ENCODE measurements at regions not wholly inside any gene's neighbourhood (a gene's known extent, or its start where the extent isn't known, plus 50 kb on each side); places are given as distances from the start of the nearest gene placed in this dataset.

- Histone ChIP-seq H4K20me1 (ENCODE audit: insufficient read depth) (no peaks in the 10 kb centered on the region), H3K27ac (ENCODE audit: low read length) (no peak overlapping the region), H2AFZ (ENCODE audit: low read depth, low read length) (no peak overlapping the region), H3K9me3 (ENCODE audit: low read length) (no peaks in the 10 kb centered on the region), H3F3A (ENCODE audit: insufficient read depth, low read length, poor library complexity, severe bottlenecking) (no peaks in the 10 kb centered on the region), H3K4me2 (ENCODE audit: low read length) (no peak overlapping the region), H3K27me3 (ENCODE audit: insufficient read depth, low read depth, low read length) (no peaks in the 10 kb centered on the region), H3K9me2 (ENCODE audit: insufficient read depth, low read length) (no peaks in the 10 kb centered on the region), H3K36me3 (ENCODE audit: insufficient read depth, low read length) (no peaks in the 10 kb centered on the region), H3K79me2 (replicated peaks; ENCODE audit: insufficient read depth, low read length) (no peaks in the 10 kb centered on the region), H3K9ac (ENCODE audit: low read length) (no peak overlapping the region), H3K4me3 (ENCODE audit: low read length) (no peak overlapping the region)
- no peak for TF ChIP-seq CTCF (IDR thresholded peaks at IDR 0.05; ENCODE audit: poor library complexity, severe bottlenecking)
- no peak for TF ChIP-seq TAF1 (IDR thresholded peaks at IDR 0.05; ENCODE audit: low read depth)
- no peak for TF ChIP-seq SMC3 (conservative IDR thresholded peaks at IDR 0.05; ENCODE audit: poor library complexity)
Observed at GRCh38 chr1:199970125-199970524, 57.4 kb upstream of the NR5A2 start.

- H3K27ac ChIP-seq (ENCODE audit: low read length): peak overlapping the region; percentile 42
- H3K36me3 ChIP-seq (ENCODE audit: insufficient read depth, low read length): no peaks in the 10 kb centered on the region
- no peak overlapping the region for H2AFZ ChIP-seq (ENCODE audit: low read depth, low read length)
- H3F3A ChIP-seq (ENCODE audit: insufficient read depth, low read length, poor library complexity, severe bottlenecking): no peaks in the 10 kb centered on the region
- H3K9ac ChIP-seq (ENCODE audit: low read length): no peak overlapping the region
- no peaks in the 10 kb centered on the region for H4K20me1 ChIP-seq (ENCODE audit: insufficient read depth)
- H3K79me2 ChIP-seq (replicated peaks; ENCODE audit: insufficient read depth, low read length): no peaks in the 10 kb centered on the region
- H3K9me2 ChIP-seq (ENCODE audit: insufficient read depth, low read length): no peaks in the 10 kb centered on the region
- no peak overlapping the region for H3K4me3 ChIP-seq (ENCODE audit: low read length)
- H3K9me3 ChIP-seq (ENCODE audit: low read length): no peaks in the 10 kb centered on the region
- H3K27me3 ChIP-seq (ENCODE audit: insufficient read depth, low read depth, low read length): no peaks in the 10 kb centered on the region
- no peak overlapping the region for H3K4me2 ChIP-seq (ENCODE audit: low read length)
- TF ChIP-seq EP300 (conservative IDR thresholded peaks at IDR 0.05; ENCODE audit: poor library complexity, severe bottlenecking) (peak; percentile 34), POLR2AphosphoS5 (IDR thresholded peaks at IDR 0.05) (peak; percentile 72), RAD21 (conservative IDR thresholded peaks at IDR 0.05) (no peak)
Observed at GRCh38 chr1:199976496-199977144, 50.9 kb upstream of the NR5A2 start.

Small RNAs in the stretch of these regions (small RNA-seq; reads per million reads assigned to genes)
- gene MIR181A1 (62.2 to 181 (median 80.6) reads per million in 3 experiments), gene MIR181B1 (34.6 to 42.9 (median 38.0) reads per million in 3 experiments), gene RNU6-778P (0 to 0.08 (median 0) reads per million in 3 experiments)

Data from neural cell (in vitro differentiated cells).